HG03045 (cell line): ENCODE measurements at regions not wholly inside any gene's neighbourhood (a gene's known extent, or its start where the extent isn't known, plus 50 kb on each side); places are given as distances from the start of the nearest gene placed in this dataset.
"Not testable (repeated sequence)": the region's sequence is repeated elsewhere in the genome, so short reads cannot be mapped to it uniquely, and the experiment has no call there.

Source experiments
- ATAC-seq: cut with Tn5 transposase; IDR thresholded peaks from one replicate; pipeline ENCODE4 v1.9.1; 2021; ENCODE audit warnings: mild to moderate bottlenecking, moderate library complexity; ENCODE audit not compliant: unreplicated experiment

DNA sequence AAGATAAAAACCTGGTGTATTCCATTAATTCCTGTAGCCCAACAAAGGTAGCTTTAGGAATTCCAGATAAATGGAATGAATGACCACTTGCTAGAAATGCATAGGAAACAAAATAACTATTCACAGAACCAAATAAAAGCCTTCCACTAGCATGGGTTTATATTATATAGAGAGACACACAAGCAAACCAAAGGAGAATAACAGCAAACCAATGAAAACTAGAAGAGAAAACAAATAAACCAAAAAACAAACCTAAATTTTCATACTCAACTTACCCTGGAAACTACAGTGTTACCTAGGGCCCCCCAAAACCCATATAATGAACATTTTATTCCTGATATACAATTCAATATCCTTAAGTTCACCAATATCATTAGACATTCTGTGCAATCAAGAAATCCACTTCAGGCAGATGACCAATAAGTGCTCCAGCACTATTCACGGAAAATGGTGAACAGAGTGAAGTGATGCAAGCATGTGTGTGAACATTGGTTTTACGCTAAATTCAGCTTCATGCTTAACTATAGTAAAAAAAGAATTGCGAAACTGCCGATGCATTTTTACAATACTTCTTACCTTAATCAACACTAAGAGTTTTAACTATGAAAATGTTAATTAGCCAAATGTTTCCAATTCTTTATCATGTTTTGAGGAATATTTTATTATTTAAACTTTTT lies 1108.4 kb upstream of the TMEM132C start:
- no peak for ATAC-seq

DNA sequence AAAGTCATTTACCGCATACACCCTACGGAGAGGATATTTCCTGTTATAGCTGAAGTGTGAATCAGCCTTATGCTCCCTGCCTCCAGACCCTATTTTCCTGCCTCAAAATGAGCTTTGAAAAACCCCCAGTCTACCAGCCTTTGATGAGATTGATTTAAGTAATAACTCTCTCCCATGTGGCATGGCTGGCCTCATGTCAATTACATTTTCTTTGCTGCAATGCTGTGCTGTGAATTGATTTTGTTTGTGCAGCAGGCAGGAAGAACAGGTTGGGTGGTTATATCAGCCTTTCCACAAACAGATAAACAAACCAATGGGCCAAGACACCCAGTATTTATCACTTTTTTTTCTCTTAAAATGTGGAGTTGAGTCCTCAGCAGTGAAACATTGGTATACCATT lies 1105.5 kb upstream of the TMEM132C start:
- no peak for ATAC-seq

DNA sequence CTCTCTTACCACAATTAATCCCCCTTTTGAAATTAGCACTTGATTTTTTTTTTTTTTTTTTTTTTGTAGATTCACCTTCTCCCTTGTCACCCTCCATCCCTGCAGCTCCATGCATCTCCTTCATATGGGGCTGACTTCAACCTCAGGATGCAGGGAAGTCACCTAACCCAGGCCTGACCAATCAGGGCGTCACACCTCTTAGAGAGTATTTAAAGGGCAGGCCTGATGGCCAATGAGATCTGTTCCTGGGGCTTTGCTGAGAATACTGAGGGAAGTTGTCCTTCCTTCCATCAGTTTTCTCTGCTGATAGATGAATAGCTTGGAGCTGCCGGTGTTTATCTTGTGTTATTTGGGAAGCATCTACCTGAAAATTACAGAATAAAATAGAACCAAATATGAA lies 1104.7 kb upstream of the TMEM132C start:
- ATAC-seq, result no peak

DNA sequence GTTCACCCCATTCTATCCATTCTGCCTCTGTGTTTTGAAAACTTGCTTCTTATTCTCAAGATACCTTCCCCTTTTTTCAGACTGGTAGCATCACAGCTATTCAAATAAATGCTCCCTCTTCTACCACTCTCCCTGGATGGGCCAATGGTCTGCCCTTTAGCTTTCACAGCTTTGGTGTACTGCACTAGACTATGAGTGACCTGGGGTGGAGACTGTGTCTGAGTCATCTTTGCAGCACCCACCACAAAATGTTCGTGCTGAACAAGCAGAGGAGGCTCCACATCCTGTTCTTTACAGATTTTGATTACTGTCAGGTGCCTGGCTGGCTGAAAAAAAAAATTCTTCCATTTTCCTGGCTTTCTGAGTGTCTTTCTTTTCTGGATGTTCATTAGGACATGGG lies 1104.1 kb upstream of the TMEM132C start:
- ATAC-seq, result no peak

DNA sequence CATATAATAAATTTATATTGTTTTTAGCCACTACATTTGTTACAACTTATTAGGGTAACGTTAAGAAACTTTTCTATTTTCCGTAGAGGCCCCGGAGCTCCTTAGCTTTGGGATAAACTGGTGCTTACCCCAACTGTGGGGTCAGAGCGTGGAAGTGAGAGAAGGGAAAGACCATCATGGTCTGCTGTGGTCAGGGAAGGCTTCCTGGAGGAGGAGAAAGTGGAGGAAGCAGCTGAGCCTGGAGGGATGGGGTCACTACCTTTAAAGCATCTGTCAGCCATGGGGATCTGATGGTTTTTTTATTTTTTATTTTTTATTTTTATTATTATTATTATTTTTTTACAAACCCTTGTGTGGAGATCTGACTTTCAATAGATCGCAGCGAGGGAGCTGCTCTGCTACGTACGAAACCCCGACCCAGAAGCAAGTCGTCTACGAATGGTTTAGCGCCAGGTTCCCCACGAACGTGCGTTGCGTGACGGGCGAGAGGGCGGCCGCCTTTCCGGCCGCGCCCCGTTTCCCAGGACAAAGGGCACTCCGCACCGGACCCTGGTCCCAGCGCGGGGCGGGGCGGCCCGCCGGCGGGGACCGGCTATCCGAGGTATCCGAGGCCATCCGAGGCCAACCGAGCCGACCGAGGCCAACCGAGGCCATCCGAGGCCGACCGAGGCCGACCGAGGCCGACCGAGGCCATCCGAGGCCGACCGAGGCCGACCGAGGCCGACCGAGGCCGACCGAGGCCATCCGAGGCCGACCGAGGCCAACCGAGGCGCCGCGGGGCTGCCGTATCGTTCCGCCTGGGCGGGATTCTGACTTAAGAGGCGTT lies 1101.2 kb upstream of the TMEM132C start:
- ATAC-seq, result peak; percentile 47

DNA sequence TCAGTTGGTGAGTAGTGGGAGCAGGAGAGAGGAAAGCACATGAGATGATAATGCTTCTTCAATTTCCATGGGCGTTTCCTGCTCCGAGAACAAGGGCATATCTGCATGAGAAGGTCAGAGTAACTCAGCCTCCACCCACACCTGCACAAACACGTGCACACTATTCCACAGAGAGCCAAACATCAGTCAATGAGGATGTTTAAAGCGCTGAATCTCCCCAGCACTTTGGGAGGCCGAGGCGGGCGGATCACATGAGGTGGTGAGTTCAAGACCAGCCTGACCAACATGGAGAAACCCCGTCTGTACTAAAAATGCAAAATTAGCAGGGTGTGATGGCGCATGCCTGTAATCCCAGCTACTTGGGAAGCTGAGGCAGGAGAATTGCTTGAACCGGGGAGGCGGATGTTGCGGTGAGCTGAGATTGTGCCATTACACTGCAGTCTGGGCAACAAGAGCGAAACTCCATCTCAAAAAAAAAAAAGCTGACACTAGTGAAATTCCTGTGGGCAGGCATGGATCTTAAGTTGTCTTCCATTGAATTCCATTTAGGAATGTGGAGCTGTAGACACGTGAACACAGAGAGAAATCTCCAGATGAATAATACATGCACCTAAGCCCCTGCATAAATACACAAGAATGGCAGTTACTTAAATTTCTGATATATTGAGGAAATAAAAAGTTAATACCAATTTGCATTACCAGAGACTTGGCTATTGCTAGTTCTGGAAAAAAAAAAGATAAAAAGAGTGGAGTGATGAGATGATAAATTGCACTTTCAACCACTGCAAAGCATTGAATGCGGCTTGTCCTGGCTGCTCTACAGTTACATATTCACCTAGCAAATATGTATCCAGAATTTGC lies 1097.4 kb upstream of the TMEM132C start:
- ATAC-seq, result no peak

DNA sequence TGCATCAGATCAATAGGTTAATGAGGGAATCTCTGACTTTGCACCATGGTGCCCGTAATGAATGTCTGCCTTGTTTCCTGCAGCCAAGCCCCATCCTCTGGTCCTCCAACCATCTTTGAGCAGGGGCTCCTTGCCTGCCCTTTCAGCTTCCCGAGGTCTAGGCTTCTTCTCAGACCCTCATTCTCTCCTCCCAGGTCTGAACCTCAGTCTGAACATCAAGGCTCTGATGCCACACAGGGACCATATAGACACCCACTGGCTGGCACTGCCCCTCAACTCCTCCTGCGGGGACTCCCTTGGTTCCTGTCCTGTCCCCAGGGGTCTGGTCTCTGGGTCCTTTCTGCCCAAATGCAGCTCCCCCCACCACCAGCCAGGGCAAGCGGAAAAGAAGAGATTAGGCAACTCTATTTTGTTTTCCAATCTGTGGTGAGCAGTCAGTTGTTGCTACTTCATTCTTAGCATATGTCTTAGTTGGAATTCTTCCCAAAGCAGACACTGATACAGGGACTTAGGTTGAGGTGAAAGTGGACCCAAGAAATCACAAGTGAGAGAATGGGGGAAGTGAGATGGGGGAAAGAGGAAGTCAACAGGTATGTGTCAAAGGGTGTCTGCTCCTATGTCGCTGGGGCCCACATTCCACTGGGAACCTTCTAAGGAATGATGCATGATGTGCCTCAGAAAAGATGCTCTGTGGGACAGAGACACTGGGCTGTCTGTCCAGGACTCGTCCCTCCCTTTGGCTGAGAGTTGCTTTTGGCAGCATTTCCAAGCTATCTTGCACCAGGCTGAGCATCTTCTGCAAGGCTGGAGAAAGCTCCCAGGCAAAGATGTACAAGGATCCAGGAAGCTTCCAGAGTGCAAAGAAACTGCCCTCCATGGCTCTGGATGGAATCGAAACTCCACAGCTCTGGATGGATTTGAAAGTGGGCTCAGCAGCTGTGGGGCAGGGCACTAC lies 1096.5 kb upstream of the TMEM132C start:
- ATAC-seq, result no peak

DNA sequence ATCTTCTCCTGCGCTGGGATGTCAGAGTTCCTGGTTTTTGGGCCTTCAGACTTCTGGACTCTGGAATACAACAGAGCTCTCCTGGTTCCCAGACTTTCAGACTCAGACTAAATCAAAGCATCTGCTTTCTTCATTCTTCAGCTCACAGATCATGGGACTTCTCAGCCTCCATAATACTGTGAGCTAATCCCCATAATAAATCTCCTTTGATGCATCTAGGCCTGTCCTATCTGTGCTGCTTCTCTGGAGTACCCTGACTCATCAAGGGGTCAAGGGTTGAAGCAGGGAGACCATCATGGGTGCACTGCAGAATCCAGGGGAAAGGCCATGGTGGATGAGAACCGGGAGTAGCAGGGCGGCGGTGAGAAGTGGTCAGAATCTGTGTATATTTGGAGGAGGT lies 1094.1 kb upstream of the TMEM132C start:
- no peak for ATAC-seq

DNA sequence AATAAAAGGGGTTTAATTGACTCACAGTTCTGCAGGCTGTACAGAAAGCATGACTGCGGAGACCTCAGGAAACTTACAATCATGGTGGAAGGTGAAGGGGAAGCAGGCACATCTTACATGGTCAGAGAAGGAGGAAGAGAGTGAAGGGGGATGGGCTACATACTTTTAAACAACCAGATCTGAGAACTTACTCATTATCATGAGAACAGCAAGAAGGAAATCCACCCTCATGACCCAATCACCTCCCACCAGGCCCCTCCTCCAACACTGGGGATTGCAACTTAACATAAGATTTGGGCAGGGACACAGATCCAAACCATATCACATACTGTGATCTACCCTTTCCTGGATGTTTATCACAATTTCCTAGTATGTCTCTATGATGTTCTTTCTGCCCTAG lies 1093.0 kb upstream of the TMEM132C start:
- not testable (repeated sequence) for ATAC-seq

DNA sequence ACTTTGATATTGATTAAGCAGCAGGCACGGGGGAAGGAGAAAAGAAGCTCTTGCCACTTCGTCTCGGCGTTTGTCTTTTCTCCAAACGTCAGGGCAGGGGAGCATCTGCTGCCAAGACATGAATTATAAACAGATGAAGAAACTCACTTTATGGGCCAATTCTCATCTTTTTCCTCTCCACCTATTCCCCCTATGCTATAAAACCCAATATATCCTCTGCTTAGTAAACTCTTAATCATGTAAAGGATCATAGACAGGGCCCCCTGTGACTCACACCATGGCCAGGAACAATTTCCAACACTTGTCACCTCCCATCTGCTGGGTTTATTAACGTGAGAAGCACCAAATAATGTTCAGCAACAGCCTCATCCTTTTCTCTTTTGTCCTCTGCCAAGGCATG lies 1092.1 kb upstream of the TMEM132C start:
- no peak for ATAC-seq

DNA sequence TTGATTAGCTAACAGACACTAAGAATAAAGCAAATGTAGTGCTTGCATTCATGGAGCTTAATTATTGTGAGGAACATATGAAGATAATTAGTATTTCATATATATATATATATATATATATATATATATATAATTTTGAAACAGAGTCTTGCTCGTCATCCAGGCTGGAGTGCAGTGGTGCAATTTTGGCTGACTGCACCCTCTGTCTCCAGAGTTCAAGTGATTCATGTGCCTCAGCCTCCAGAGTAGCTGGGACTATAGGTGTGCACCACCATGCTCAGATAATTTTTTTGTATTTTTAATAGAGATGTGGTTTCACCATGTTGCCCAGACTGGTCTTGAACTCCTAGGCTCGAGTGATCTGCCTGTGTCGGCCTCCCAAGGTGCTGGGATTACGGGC lies 1091.6 kb upstream of the TMEM132C start:
- no peak for ATAC-seq

DNA sequence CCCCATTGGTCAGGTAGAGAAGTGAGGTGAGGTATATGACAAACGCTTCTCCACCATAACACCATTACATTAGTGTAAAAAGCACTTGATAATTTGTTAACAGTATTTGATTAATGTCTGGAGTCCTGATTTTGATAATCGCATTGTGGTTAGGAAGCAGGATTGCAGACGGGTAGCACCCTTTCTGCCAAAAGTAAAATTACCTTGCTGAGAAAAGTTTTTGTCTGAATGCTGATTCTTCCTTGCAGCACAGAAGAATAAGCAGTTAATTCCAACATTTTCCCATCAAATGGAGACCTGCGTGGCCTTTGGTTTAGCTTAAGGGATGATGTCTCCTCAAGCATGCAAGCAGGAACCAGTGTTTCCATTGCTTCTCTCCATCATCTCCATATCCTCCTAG lies 1090.2 kb upstream of the TMEM132C start:
- ATAC-seq, result no peak

DNA sequence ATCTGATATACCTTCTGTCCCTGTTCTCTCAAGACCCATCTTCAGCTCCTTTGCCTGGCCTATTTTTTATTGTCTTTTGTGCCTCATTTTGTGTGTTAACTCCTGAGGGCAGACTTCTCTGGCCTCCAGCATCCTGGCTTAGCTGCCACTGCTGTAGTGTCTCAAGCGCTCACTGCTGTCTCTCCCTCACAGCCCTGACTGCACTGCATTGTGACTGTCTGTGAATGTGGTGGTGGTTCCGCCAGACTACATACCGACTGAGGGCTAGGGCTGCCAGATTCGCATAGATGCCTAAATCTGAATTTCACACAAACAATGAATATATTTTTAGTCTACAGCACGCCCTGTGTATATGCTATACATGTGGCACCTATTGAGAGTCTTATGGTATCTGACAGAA lies 1088.9 kb upstream of the TMEM132C start:
- no peak for ATAC-seq

DNA sequence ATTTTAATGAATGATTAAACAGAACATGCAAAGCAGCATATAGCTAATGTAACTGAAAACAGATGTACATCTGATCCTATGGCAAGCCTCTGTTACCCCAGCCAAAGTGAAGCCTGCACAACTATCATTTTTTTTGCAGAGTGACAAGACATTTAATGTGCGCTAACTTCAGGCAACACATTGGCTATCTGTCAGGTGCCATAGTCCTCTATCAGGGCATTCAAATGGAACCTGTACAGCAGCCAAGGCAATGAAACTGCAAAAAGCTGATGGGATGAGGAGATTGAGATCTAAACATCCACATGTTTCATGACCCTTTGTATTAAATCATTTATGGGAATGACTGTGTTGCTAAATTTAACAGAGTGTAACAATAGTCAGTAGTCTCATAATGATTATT lies 1088.5 kb upstream of the TMEM132C start:
- no peak for ATAC-seq

DNA sequence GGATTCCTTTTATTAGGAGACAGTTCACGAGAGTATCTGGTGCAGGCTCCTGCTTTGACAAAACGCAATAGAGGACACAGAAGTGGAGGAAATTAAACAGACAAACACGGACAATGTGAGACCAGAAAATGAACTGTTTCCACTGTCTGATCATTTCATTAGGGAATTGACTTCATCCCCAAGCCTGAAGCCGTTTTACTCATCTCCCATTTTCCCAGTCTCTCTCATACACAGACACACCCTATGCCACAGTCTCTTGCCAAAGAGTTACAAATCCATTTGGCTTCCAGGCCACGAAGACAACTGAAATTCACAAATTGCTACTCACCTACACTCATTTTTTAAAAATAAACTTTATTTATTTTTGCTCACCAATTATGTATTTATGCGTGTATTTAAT lies 1087.8 kb upstream of the TMEM132C start:
- no peak for ATAC-seq

DNA sequence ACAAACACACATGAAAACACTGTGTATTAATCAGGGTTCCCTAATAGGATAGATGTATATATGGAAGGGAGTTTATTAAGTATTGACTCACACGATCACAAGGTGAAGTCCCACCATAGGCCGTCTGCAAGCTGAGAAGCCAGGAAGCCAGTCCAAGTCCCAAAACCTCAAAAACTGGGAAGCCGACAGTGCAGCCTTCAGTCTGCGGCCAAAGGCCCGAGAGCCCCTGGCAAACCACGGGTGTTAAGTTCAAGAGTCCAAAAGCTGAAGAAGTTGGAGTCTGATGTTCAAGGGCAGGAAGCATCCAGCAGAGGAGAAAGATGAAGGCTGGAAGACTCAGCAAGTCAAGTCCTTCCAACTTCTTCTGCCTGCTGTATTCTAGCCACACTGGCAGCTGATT lies 1085.0 kb upstream of the TMEM132C start:
- ATAC-seq, result no peak

DNA sequence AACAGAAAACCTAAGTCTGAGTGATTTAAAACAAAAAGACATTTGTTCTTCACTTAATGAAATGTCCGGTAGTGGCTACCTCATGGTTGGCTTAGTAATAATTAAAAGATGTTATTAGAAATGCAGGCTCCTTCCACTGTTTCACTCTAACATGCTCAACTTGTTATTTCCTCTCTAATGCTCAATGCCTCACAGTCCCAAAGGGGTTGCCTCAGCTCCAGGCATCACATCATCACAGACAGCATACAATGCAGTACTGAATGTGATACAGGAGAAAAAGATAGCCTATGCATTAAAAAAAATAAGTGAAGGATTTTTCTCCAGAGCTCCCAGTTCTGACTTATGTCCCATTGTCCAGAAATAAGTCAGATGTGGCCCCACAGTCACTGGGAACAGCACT lies 1077.0 kb upstream of the TMEM132C start:
- ATAC-seq, result no peak

DNA sequence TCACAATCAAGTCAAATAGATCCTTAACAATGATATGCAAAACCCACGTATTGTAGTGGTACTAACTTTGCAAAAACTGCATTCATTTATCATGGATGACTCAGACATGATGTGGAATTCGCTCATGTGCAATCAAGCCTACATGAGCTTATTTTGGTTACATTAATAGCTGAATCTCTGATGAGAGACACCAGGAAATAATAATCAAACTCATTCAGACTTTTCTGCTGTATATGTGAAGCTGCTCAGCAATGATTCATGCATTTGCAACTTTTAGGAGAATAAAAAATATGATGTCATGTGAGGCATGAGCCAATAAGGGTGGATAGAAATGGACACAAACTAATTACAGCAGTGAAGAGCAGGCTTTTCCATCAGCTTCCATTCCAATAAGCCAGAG lies 1075.8 kb upstream of the TMEM132C start:
- ATAC-seq, result no peak

DNA sequence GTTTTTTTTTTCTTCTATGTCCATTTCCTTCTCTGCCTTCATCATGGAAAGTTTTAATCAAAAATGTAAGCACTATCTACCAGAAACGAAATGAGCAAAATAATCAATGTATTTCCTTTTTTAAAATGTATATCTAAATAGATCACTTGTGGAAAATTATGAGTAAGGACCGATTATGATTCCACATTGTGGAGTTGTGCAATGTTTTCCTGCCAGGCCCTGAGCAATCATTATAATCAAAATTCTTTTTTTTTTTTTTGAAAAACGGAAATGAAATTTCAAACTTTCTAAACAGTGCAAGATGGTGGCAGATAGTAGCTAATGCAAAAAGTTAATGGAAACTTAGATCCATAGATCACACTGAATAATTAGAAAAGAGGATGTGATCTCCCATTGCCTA lies 1074.6 kb upstream of the TMEM132C start:
- no peak for ATAC-seq

DNA sequence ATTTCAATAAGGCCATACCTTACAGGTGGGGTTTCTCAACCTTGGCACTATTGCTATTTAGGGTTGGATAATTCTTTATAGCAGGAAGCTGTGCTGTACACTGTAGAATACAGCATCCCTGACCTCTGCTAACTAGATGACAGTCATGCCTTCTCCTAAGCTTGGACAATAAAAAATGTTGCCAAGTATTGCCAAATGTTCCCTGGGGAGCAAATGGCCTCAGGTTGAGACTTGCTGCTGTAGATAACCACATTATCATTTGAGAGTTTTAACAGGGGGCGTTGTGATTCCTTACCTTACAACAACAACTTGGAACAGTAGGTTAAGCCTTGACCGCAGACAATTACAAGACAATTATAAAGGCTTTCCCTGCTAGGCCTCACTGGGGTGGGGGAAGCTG lies 1073.6 kb upstream of the TMEM132C start:
- no peak for ATAC-seq

DNA sequence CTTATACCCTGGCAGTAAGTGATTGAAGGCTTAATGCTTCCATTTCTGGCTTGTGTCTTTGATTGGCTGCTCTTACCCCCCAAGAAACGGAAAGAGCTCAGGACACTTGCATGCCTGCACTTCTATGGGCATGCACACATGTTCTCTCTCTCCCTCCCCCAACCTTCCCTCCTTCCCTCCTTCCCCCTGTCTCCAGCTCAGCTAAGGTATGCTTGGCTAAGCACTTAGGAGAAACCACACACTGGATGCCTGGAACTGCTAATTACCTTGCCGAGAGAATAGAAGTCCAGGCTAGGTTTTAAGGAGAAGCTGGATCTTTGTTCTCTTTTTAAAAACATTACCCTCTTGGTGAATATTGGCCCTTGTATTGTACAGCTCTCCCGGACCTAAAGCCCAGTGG lies 1072.8 kb upstream of the TMEM132C start:
- ATAC-seq, result no peak
